IMR-90 (cell line): ENCODE measurements at regions not wholly inside any gene's neighbourhood (a gene's known extent, or its start where the extent isn't known, plus 50 kb on each side); places are given as distances from the start of the nearest gene placed in this dataset.

Experiments used
- ATAC-seq: fragments of 200-7000 bp; cut with Tn5 transposase; 2 replicates; pipeline ENCODE4 v1.9.1; 2020; ENCODE audit warnings: low read depth, mild to moderate bottlenecking, moderate library complexity
- BruUV-seq: library from RNA; stranded (reverse); fragments of 400-500 nt; replicated peaks from 2 replicates; lab custom pipeline; 2021; lab: Mats Ljungman, UMichigan
- CTCF ChIA-PET: fragments of 300-600 bp; formaldehyde crosslinking; extraction: SDS; loops from one replicate; lab custom pipeline; 2021; ENCODE audit warnings: antibody characterized with exemption; lab: Yijun Ruan, JAX
- POLR2A ChIA-PET: fragments of 300-600 bp; sonication (Branson Sonifier 250); formaldehyde crosslinking; loops from one replicate; lab custom pipeline; 2022; ENCODE audit warnings: antibody characterized with exemption; ENCODE audit not compliant: unreplicated experiment; lab: Charles Lee
- DNase-seq: peaks from one replicate; pipeline ENCODE4 v3.0.0; 2013
- H2AFZ ChIP-seq: replicated peaks from 2 replicates; pipeline ENCODE3; 2013; ENCODE audit warnings: low read length, mild to moderate bottlenecking; ENCODE audit not compliant: poor library complexity
- H2AK5ac ChIP-seq: 2 replicates; pipeline ENCODE4 v1.6.1; 2013; ENCODE audit warnings: low read depth, low read length, inconsistent platforms
- H2AK9ac ChIP-seq: replicated peaks from 2 replicates; pipeline ENCODE3; 2013; ENCODE audit warnings: mild to moderate bottlenecking, low read depth, low read length, moderate library complexity; ENCODE audit not compliant: poor library complexity
- H2BK120ac ChIP-seq: 2 replicates; pipeline ENCODE4 v1.6.1; 2013; ENCODE audit warnings: low read depth, low read length, inconsistent platforms
- H2BK15ac ChIP-seq: 3 replicates; pipeline ENCODE4 v1.6.1; 2013; ENCODE audit warnings: low read depth, low read length, inconsistent platforms
- H2BK20ac ChIP-seq: 2 replicates; pipeline ENCODE4 v1.6.1; 2013; ENCODE audit warnings: low read depth, mild to moderate bottlenecking, inconsistent platforms, low read length, moderate library complexity
- H2BK5ac ChIP-seq: 2 replicates; pipeline ENCODE4 v1.6.1; 2013; ENCODE audit warnings: mild to moderate bottlenecking, low read depth, low read length, inconsistent platforms; ENCODE audit not compliant: poor library complexity, severe bottlenecking
- H3K14ac ChIP-seq: replicated peaks from 2 replicates; pipeline ENCODE4 v1.6.1; 2013; ENCODE audit warnings: low read depth, low read length, inconsistent platforms
- H3K18ac ChIP-seq: 2 replicates; pipeline ENCODE4 v1.6.1; 2013; ENCODE audit warnings: low read depth, low read length, control low read depth
- H3K23ac ChIP-seq: 2 replicates; pipeline ENCODE4 v1.6.1; 2013; ENCODE audit warnings: low read depth, low read length, inconsistent platforms
- H3K27ac ChIP-seq: 2 replicates; pipeline ENCODE4 v1.5.1; 2013; ENCODE audit warnings: mild to moderate bottlenecking, control low read depth, low read length; ENCODE audit not compliant: insufficient read depth
- H3K27me3 ChIP-seq: 2 replicates; pipeline ENCODE4 v1.6.1; 2013; ENCODE audit warnings: low read length; ENCODE audit not compliant: control insufficient read depth, insufficient read depth
- H3K36me3 ChIP-seq: 2 replicates; pipeline ENCODE4 v1.6.1; 2013; ENCODE audit warnings: low read length, mixed read lengths; ENCODE audit not compliant: control insufficient read depth, insufficient read depth
- H3K4ac ChIP-seq: 2 replicates; pipeline ENCODE4 v1.6.1; 2013; ENCODE audit warnings: low read depth, low read length, inconsistent platforms
- H3K4me1 ChIP-seq: 2 replicates; pipeline ENCODE4 v1.6.1; 2013; ENCODE audit warnings: low read length, mixed read lengths; ENCODE audit not compliant: control insufficient read depth, insufficient read depth
- H3K4me2 ChIP-seq: 2 replicates; pipeline ENCODE4 v1.6.1; 2013; ENCODE audit warnings: low read depth, mild to moderate bottlenecking, control low read depth, low read length, moderate library complexity
- H3K4me3 ChIP-seq: 2 replicates; pipeline ENCODE4 v1.5.1; 2013; ENCODE audit warnings: low read depth, mild to moderate bottlenecking, control low read depth, low read length, moderate library complexity; ENCODE audit not compliant: insufficient read depth
- H3K56ac ChIP-seq: 2 replicates; pipeline ENCODE4 v1.6.1; 2013; ENCODE audit warnings: low read length, inconsistent platforms; ENCODE audit not compliant: insufficient read depth; ENCODE audit errors: extremely low read depth
- H3K79me1 ChIP-seq, 2 experiments: 2 replicates each; pipeline ENCODE4 v1.6.1; 2013; ENCODE audit warnings: low read length in 2 of 2, inconsistent platforms in 1 of 2, low read depth in 1 of 2
- H3K9ac ChIP-seq: 2 replicates; pipeline ENCODE4 v1.6.1; 2013; ENCODE audit warnings: low read depth, low read length, control low read depth
- H3K9me1 ChIP-seq: 2 replicates; pipeline ENCODE4 v1.6.1; 2013; ENCODE audit warnings: low read length, inconsistent platforms; ENCODE audit not compliant: insufficient read depth
- H3K9me3 ChIP-seq: 2 replicates; pipeline ENCODE4 v1.6.1; 2013; ENCODE audit warnings: low read length; ENCODE audit not compliant: control insufficient read depth, insufficient read depth
- H4K20me1 ChIP-seq: 2 replicates; pipeline ENCODE4 v1.6.1; 2013; ENCODE audit warnings: low read length, inconsistent platforms; ENCODE audit not compliant: insufficient read depth
- H4K5ac ChIP-seq: 2 replicates; pipeline ENCODE4 v1.6.1; 2013; ENCODE audit warnings: mild to moderate bottlenecking, low read depth, low read length, control low read depth
- H4K8ac ChIP-seq, 2 experiments: 2 replicates each; pipeline ENCODE4 v1.6.1; 2013; ENCODE audit warnings: low read depth in 2 of 2, low read length in 2 of 2, control low read depth in 1 of 2, inconsistent platforms in 1 of 2
- H4K91ac ChIP-seq: 2 replicates; pipeline ENCODE4 v1.6.1; 2013; ENCODE audit warnings: low read depth, low read length, inconsistent platforms; ENCODE audit not compliant: insufficient read depth
- CHD1 ChIP-seq: IDR thresholded peaks from 2 replicates; pipeline ENCODE4 v1.6.1; 2012; ENCODE audit warnings: low read depth, low read length, improper control_type of control experiment
- FOS ChIP-seq: fragments of 150-350 bp; IDR thresholded peaks from 2 replicates; pipeline ENCODE4 v1.6.1; 2016; ENCODE audit warnings: low read depth, low read length
- POLR2A ChIP-seq: IDR thresholded peaks from 2 replicates; pipeline ENCODE4 v1.6.1; 2012; ENCODE audit warnings: mild to moderate bottlenecking, low read depth, low read length
- RAD21 ChIP-seq: IDR thresholded peaks from 2 replicates; pipeline ENCODE4 v1.6.1; 2012; ENCODE audit warnings: low read length, improper control_type of control experiment
- SMC3 ChIP-seq: fragments of 150-350 bp; IDR thresholded peaks from 2 replicates; pipeline ENCODE4 v1.6.1; 2016; ENCODE audit warnings: low read depth, mild to moderate bottlenecking, antibody characterized with exemption, low read length, moderate library complexity
- WGBS, 2 experiments: methylation state at CpG; one replicate each; pipeline versions ENCODE4 v1.1.5 to v1.1.7; 2013; ENCODE audit warnings: missing lambda C conversion rate in 2 of 2; ENCODE audit not compliant: insufficient read length in 1 of 2; ENCODE audit errors: extremely low coverage in 2 of 2; 5-methylcytosine and 5-hydroxymethylcytosine counted together
- dilution Hi-C: fragments of 300-500 bp; cut with HindIII; formaldehyde crosslinking; loops from one replicate; pipeline ENCODE4 v1.14.3; 2018; ENCODE audit warnings: low sequenced_read_pairs; ENCODE audit not compliant: unreplicated experiment
- in situ Hi-C: fragments of 300-500 bp; cut with MboI; formaldehyde crosslinking; loops from 3 replicates; pipeline ENCODE4 v1.14.3; 2019; ENCODE audit warnings: low sequenced_read_pairs, inconsistent platforms, mixed read lengths
- intact Hi-C: fragments of 100-400 bp; cut with micrococcal nuclease; formaldehyde crosslinking; loops from 2 replicates; pipeline ENCODE4 v1.10.0; 2022
- TF ChIP-seq, protein P1 (sequence below): fragments of 150-350 bp; IDR thresholded peaks from 2 replicates; pipeline ENCODE4 v1.6.1; 2017; ENCODE audit warnings: mild to moderate bottlenecking, antibody characterized with exemption, low read length, low read depth
- TF ChIP-seq, protein P2 (sequence below): fragments of 150-350 bp; IDR thresholded peaks from 2 replicates; pipeline ENCODE4 v1.6.1; 2016; ENCODE audit warnings: low read depth, mild to moderate bottlenecking, low read length, moderate library complexity, borderline replicate concordance

GRCh38 chr21:20023193-20023592, 975.0 kb upstream of the NCAM2 start:
- Histone ChIP-seq H2BK20ac (no peak overlapping the region), H3K18ac (no peak overlapping the region), H3K4me3 (no peak overlapping the region), H3K4me1 (no peaks in the 10 kb centered on the region), H3K36me3 (no peaks in the 10 kb centered on the region), H4K20me1 (no peaks in the 10 kb centered on the region), H3K56ac (no peak overlapping the region), H3K79me1 (no peaks in the 10 kb centered on the region), H2BK15ac (no peak overlapping the region), H2AFZ (no peak overlapping the region), H3K27me3 (no peaks in the 10 kb centered on the region), H2BK120ac (no peak overlapping the region), H4K91ac (no peak overlapping the region), H3K9ac (no peak overlapping the region), H3K4me2 (no peak overlapping the region), H2AK5ac (no peak overlapping the region), H2BK5ac (no peak overlapping the region), H3K14ac (no peak overlapping the region), H2AK9ac (no peak overlapping the region), H3K4ac (no peak overlapping the region), H3K23ac (no peak overlapping the region), H4K8ac (no peak overlapping the region), H3K9me1 (no peaks in the 10 kb centered on the region), H4K5ac (no peak overlapping the region), H3K9me3 (peaks cover 1% of the 10 kb centered on the region; the same call in 1 of the 2 replicates), H3K27ac (no peak overlapping the region)
- ChIA-PET CTCF (no interaction called here), POLR2A (no interaction called here)
- dilution Hi-C loops (no loop called here), intact Hi-C loops (no loop called here), in situ Hi-C loops (no loop called here)
- WGBS, 2 experiments, result no CpG with 5 or more reads among the region's 2 CpGs
- BruUV-seq, result no TSS peak
- no peak for TF ChIP-seq RAD21
- no peak for TF ChIP-seq CHD1
- no peak for TF ChIP-seq SMC3
- no peak for TF ChIP-seq POLR2A
- no peak for TF ChIP-seq FOS
- TF ChIP-seq, protein P1, sequence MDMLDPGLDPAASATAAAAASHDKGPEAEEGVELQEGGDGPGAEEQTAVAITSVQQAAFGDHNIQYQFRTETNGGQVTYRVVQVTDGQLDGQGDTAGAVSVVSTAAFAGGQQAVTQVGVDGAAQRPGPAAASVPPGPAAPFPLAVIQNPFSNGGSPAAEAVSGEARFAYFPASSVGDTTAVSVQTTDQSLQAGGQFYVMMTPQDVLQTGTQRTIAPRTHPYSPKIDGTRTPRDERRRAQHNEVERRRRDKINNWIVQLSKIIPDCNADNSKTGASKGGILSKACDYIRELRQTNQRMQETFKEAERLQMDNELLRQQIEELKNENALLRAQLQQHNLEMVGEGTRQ, result no peak
- TF ChIP-seq, protein P2, sequence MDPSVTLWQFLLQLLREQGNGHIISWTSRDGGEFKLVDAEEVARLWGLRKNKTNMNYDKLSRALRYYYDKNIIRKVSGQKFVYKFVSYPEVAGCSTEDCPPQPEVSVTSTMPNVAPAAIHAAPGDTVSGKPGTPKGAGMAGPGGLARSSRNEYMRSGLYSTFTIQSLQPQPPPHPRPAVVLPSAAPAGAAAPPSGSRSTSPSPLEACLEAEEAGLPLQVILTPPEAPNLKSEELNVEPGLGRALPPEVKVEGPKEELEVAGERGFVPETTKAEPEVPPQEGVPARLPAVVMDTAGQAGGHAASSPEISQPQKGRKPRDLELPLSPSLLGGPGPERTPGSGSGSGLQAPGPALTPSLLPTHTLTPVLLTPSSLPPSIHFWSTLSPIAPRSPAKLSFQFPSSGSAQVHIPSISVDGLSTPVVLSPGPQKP, result no peak
- ATAC-seq (no peak), DNase-seq (no peak)
